GM19324 (cell line): ENCODE measurements at regions not wholly inside any gene's neighbourhood (a gene's known extent, or its start where the extent isn't known, plus 50 kb on each side); places are given as distances from the start of the nearest gene placed in this dataset.
"Not testable (repeated sequence)": the region's sequence is repeated elsewhere in the genome, so short reads cannot be mapped to it uniquely, and the experiment has no call there.

Source experiments
- ATAC-seq: cut with Tn5 transposase; IDR thresholded peaks from one replicate; pipeline ENCODE4 v1.9.1; 2021; ENCODE audit warnings: mild to moderate bottlenecking, moderate library complexity; ENCODE audit not compliant: unreplicated experiment, low FRiP score

DNA sequence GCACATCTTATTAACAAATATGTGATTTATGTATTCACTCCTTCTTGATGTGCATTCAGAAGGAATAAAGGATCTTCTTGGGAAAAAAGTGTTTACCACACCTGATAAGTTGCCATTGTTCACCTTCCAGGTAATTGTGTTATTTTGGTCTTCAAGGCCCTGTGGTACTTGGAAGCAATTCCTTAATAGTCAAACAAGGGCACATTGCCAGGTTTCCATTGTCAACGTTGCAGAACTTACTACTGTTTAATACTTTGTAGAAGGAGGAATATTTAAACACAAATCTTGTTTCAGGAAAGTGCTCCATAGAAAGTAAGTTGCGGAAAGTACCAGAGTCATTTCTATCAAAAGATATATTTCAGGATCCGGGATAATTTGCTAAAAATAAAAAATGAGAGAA lies 129.5 kb upstream of the SGK1 start:
- no peak for ATAC-seq

DNA sequence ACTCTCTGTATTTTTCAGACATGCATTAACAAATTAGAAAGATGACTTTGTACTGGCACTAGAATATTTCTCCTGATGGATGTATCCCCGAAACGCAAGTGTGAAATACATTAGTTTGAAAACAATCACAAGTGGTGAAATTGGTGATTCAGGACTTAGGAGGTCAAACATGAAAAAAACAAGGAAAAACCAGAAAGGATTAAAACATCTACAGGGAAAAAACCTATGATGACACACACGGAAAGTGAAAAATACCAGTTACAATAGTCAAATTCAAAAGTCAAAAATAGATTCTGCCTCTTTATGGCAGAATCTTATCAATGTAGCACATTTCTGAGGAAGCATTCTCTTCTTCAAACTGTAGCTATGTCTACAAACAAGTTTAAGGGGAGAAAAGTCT lies 129.0 kb upstream of the SGK1 start:
- ATAC-seq: no peak

DNA sequence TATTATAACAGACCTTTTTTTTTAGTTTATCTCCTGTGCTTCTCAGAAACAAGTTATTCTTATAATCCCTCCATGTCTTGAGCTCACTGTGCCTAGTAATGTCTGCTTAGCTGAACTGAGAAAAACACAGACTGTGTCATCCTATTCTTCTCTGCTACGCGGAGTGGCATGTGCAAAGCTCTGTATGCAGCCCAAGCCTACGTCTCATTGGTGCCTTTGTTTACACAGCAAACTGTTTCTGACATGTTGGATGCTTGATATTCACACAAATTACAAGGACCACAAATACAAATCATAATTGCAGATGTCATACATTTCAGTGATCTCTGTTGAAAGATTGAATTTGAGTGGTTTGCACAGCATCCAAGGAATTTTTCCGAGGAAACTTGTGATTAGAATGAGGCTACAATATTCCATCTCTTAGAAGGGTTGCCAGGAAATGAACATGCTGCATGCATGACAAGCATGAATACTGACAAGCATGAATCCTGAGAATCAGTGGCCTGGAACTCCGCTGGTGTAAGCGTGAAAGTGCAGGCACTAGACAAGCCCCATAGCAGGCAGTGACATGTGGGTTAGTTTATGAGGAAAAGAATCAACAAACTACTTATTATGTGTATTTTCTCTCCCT lies 128.4 kb upstream of the SGK1 start:
- ATAC-seq: no peak

DNA sequence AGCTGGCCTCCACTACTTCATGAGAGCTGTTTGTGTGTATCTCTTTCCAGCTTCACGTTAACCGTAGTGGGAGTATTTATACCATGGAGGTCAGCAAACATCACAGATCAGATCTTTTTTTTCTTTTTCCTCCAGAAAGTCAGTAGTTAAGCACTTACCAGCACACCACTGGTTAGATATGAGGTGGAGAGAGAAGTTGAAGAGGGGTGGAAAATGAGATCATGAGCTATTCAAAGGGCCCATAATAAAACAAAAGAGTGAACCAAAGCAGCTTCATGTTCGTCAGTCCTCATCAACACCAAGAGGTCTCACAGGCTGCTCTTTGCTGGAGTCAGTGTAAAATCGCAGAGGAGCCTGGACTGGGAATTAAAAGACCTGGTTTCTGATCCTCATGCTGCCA lies 125.1 kb upstream of the SGK1 start:
- ATAC-seq: no peak

DNA sequence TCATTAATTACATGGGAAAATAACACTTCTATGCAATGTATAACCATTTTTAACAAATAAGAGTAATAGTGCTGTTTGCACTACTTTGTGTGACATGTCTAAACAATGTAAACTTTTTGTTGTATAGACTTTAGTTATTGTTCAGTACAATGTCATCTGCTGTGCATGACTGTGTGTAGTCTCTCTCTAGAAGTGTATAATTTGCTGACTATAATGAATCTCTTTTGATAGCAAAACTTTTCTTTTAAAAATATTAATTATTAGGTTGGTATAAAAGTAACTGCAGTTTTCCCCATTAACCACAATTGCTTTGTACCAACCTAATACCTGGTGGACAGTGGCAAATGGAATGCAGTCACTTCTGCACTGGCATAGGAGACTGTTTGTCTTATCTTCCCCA lies 124.2 kb upstream of the SGK1 start:
- ATAC-seq: no peak

DNA sequence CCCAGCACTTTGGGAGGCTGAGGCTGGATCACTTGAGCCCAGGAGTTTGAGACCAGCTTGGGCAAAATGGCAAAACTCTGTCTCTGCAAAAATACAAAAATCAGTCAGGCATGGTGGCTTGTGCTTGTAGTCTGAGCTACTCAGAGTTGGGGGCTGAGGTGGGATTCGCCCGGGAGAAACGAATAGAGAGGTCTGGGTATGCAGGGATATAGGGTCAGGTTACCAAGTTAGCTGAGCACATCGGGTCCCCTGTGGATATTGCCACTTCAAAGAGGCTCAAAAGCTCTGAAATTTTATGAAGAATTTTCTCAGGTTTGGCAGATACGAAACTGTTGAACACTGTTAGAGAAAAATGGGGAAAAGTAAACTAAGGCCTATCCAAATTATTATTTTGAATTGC lies 120.9 kb upstream of the SGK1 start:
- ATAC-seq: no peak

DNA sequence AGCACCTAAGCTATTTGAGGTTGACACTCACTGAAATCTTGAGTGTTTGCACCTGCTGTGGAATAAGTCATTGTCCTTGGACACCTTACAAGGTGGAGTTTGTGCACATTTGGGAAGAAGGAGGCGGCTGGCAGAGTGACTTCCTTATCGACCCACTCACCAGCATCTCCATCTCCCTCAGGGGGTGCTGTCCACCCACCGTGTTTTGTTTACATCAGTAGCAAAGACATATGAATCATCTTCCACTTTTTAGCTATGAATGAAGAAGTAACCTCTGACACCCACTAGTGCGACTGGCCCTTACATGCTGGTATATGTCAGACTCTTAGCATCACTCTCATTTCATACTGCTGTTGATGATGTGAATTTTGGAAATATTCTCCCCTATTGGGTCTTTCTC lies 119.5 kb upstream of the SGK1 start:
- ATAC-seq: no peak

DNA sequence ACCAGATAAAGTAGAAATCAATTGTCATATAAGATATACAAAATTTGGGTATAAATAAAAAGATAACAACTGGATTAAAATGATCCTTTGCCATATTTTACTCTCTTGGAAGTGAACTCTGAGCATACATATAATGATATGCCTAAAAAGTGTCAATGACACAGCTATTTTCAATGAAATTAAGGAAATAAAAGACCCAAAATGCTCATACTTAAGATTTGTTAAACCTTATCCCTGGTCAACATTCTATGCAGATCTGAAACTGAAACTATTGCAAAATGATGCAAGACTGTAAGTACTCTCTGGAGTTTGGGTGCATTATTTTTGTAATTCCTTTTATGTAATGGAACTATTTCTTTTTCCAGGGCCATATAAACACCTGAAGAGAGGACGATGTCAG lies 119.0 kb upstream of the SGK1 start:
- no peak for ATAC-seq

DNA sequence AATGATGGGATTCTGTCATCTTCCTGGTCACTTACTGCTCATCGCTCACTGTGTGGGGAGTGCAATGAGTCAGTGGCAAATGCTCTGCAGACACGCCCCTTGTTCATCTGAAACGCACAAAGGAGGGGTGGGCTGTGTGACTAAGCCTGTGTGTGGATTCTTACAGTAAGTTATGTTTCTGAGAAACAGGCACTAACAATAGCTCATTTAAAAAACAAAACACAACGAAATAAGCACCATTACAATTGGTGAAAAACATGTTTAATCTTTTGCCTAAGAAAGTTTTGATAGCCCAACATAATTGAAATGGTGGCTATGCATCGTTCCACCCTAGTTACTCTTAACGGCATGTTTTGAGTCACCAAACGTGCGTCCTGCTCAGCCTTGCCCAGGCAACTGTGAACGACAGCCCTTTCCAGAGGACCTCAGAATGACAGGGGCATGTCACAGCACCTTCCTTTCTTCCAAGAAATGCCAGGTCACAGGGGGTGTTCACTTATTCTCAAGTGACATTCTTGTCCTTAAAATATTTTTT lies 118.4 kb upstream of the SGK1 start:
- ATAC-seq: peak; percentile 73

DNA sequence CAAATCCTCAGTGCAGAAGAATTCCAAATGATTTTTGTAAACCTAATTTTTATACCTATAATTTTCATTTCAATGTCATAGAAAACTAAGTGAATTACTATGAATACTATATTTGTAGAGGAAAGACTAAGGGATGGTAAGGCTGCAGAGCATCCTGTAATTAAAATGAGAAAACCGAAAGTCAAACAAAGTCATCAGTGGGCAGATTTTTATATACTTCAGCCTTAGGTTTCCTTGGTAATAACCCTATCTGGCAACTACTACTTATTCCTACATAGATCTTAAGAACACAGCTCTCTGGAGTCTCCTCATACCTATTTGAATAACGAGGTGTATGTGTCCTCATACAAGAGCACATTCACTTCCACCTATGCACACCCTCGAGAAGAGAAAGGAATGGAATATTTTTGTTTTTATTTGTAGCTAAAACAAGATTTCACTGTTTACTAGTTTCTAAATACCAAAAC lies 117.9 kb upstream of the SGK1 start:
- peak; percentile 23 for ATAC-seq

DNA sequence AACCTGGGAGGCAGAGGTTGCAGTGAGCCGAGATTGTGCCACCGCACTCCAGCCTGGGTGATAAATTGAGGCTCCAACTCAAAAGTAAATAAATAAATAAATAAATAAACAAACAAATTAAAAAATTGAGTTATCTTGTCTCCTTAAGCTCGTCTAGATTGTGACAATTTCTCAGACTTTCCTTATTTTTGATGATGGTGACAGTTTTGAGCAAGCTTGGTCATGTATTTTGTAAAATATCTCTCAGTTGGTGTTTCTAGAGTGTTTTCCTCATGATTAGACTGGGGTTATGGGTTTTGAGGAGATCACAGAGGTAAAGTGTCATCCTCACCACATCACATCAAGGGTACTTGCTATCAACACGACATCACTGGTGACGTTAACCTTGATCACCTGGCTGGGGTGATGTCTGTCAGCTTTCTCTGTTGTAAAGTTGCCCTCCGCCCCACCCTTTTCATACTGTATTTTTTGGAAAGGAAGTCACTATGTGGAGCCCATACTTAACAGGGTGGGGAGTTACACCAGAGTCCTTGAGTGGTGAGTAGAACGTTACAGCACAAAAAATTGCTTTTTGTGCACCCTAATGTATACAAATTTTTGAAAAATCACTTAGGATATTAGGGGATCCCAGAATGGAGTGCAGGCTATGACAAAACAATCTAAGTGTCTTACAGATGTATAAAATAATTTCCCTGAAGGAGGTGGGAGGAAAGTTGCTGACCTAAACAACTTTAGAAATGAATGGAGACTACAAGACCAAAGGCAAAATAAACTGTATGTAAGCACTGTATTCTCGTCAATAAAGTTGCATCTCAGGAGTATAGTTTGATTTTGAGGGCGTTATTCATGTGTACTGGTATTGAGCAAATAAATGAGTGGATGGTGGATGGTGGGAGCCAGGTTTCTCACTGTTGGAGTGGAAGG lies 116.4 kb upstream of the SGK1 start:
- ATAC-seq: no peak

DNA sequence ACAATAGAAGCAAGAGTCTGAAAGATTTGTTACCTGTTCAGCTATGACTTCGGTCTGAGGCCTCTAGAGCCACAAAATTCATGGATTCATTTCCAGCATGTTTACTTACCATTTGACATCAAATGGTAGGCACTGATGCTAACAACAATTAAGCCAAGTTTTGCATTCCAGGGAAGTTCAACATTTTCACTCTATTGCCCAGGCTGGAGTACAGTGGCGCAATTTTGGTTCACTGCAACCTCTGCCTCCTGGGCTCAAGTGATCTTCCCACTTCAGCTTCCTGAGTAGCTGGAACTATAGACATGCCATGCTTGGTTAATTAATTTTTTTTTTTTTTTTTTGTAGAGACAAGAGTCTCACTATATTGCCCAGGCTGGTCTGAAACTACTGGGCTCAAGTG lies 114.1 kb upstream of the SGK1 start:
- no peak for ATAC-seq

DNA sequence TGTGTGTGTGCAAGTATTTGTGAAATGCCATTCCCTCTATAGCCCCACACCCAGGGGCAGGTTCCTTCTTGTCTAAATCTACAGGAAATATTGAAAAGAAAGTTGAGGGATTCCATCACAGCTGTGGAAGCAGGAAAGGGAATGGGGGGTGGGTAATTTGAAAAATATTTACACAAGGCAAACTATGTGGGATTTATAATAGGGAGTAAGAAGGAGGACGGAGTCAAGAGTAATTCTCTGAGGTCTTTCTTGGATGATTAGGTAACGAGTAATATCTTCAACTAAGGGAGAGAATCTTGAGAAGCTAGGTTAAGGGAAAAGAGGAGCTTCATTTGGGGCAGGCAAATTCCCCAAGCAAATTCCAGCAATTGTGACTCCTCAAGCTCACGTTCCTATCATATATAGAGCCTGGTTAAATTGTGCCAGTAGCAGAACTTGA lies 113.5 kb upstream of the SGK1 start:
- no peak for ATAC-seq

DNA sequence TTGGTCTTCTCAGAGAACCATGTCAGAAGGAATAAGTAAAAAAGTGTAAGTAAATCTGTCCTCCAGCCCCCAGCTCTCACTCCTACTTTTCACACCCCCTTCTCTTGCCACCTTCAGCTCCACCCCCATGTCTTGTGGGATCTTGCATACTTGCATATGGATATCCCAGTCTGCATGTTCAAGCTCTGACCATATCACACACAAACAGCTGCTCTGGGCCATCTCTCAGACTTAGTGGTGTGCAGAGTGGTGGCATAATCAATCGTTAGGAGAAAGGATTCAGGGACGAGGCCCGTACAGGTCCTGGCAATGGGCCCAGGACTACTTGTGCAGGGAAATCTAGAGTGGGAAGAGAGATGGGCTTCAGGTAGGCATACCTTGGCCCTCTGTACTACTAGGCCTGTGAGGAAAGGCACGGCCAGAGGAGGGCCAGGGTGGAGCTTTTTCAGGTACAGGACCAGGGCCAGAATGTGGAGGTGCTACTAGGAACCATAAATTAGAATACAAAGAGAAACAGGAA lies 112.0 kb upstream of the SGK1 start:
- no peak for ATAC-seq

DNA sequence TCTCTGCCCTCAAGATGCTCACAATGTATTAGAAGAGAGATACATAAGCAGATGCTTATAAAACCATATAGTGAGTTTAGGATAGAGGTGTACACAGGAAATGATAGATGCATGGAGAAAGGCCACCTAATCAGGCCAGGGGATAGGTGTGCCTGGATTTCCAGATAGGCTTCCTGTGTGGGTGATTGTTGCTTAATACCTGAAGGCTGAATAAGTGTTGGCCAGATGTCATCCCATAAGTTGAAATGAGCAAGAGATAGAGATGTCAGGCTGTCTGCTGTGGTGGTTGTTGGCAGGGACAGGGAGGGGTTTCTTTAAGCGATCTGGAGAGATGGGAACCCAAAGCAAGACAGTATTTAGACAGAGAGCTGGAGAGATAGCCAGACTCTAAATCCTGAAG lies 109.8 kb upstream of the SGK1 start:
- no peak for ATAC-seq

DNA sequence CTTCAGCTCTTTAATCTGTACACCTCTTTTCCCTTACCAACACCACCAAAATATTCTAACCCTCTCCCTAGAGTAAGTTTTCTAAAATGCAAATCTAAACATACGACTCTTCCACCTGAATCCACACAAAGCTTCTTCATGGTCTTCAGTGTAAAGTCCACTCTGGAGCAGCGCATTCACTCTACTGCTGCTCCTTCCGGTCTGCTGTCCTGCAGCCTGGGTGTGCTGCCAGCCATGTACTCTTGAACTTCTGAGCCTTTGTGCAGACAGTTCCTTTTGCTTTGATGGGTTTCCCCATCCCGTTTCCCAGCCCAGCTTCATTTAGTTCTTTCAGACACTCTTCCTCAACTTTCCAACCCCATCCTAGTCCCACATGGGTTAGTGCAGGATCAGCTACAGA lies 108.7 kb upstream of the SGK1 start:
- no peak for ATAC-seq

DNA sequence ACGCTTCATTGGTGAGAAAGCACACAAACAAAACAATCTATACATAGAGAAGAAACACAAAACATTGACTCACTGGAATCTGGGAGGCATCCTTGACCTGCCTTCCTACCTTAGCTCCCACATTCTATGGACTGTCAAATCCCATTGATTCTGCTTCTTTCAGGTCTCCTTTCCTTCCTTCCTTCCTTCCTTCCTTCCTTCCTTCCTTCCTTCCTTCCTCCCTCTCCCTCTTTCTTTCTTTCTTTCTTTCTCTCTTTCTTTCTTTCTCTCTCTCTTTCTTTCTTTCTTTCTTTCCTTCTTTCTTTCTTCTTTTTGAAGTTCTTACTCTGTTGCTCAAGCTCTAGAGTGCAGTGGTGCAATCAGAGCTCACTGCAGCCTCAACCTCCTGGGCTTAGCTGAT lies 108.0 kb upstream of the SGK1 start:
- ATAC-seq: not testable (repeated sequence)

DNA sequence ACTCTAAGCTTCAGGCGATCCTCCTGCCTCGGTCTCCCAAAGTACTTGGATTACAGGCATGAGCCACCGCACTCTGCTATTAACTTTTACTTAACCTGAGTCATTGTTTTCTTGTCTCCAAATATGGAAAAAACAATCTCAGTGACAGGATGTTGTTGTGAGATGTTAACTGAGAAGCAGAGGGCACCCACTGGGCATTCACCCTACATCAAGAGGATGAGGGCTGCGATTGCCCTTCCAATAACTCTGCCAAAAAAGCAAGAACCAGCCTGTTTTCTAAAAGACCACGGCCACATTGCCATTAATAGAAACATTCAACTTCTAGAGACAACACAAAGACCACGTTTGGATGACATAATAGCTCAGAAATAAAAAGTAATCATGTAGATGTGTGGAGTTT lies 107.6 kb upstream of the SGK1 start:
- ATAC-seq: no peak

DNA sequence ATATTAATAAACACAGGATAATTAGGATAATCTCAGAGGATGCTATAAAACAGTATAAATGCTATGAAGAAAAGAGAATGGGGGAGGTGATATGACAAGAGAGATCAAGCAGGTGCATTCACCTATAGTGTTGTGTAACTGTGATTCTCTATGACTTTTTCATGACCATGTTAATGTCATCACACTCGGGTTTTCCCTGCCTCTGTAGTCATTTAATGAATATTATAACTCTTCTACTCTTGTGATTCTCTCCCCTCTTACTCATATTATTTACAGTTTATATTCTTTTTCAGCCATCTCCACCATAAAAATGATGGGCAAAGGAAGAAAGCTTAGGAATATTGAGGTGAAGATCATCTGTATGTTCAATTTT lies 106.9 kb upstream of the SGK1 start:
- no peak for ATAC-seq

DNA sequence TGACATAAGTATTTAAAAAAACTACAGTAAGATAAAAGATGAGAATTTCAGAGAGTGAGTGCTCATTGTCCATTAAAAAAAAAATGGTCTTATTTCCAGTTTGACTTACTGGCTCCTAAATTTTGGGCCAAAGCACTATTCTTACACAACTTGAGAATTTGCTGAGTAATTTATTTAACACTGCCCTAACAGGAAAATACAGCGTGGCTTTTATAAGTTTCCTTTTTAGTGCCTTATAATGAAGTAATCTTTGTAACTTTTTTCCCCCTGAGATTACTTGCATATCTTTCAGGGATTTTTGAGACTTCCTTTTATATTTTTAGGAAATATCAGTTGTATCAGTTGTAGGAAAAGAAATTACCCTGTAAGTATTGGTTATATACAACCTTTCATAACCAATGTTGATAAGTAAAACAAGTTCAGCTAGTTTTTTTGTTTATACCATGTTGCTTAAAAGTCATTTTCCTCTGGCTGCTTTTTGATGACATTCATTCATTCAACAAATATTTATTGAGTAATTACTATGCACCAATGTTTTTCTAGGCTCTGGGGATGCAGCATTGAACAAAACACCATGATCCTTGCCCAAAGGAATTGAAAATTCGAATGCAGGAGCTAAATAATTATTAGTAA lies 106.4 kb upstream of the SGK1 start:
- no peak for ATAC-seq
